HL-60 (cell line): ENCODE measurements at regions not wholly inside any gene's neighbourhood (a gene's known extent, or its start where the extent isn't known, plus 50 kb on each side); places are given as distances from the start of the nearest gene placed in this dataset.

Source experiments
- CTCF ChIP-seq: IDR thresholded peaks from one replicate; pipeline ENCODE4 v1.5.1; 2011; ENCODE audit warnings: low read length, control low read depth, inconsistent platforms; ENCODE audit not compliant: insufficient read depth
- POLR2AphosphoS5 ChIP-seq: IDR thresholded peaks from 2 replicates; pipeline ENCODE4 v1.6.1; 2012; ENCODE audit warnings: low read depth
- REST ChIP-seq: IDR thresholded peaks from 2 replicates; pipeline ENCODE4 v1.6.1; 2012; ENCODE audit warnings: low read depth; ENCODE audit not compliant: insufficient replicate concordance

- no peak for TF ChIP-seq CTCF
- TF ChIP-seq REST = no peak
- no peak for TF ChIP-seq POLR2AphosphoS5
These were observed 136.1 kb downstream of the TFAP2A start for GRCh38 chr6:10278746-10279145.
